ENCODE measurements at regions not wholly inside any gene's neighbourhood (a gene's known extent, or its start where the extent isn't known, plus 50 kb on each side); places are given as distances from the start of the nearest gene placed in this dataset.

- TF ChIP-seq, protein P1, sequence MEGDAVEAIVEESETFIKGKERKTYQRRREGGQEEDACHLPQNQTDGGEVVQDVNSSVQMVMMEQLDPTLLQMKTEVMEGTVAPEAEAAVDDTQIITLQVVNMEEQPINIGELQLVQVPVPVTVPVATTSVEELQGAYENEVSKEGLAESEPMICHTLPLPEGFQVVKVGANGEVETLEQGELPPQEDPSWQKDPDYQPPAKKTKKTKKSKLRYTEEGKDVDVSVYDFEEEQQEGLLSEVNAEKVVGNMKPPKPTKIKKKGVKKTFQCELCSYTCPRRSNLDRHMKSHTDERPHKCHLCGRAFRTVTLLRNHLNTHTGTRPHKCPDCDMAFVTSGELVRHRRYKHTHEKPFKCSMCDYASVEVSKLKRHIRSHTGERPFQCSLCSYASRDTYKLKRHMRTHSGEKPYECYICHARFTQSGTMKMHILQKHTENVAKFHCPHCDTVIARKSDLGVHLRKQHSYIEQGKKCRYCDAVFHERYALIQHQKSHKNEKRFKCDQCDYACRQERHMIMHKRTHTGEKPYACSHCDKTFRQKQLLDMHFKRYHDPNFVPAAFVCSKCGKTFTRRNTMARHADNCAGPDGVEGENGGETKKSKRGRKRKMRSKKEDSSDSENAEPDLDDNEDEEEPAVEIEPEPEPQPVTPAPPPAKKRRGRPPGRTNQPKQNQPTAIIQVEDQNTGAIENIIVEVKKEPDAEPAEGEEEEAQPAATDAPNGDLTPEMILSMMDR (IDR thresholded peaks at IDR 0.05; ENCODE audit: low read depth, low read length) = no peak
- no peak for TF ChIP-seq EZH2phosphoT487 (IDR thresholded peaks at IDR 0.05; ENCODE audit: low read depth)
Measured at GRCh38 chr15:95265419-95265997, 1034.1 kb downstream of the MCTP2 start.

Data from OCI-LY3 (cell line).